ENCODE measurements at regions not wholly inside any gene's neighbourhood (a gene's known extent, or its start where the extent isn't known, plus 50 kb on each side); places are given as distances from the start of the nearest gene placed in this dataset.

- TF ChIP-seq CTCF (IDR thresholded peaks at IDR 0.05; ENCODE audit: insufficient read depth, low read depth, low read length), result no peak
- no peak for TF ChIP-seq EZH2 (IDR thresholded peaks at IDR 0.05; ENCODE audit: insufficient read depth, low read length)
Measured at GRCh38 chr7:67907792-67908191, 911.2 kb downstream of the TYW1 start.

Data from astrocyte (in vitro differentiated cells and primary cell).